ENCODE measurements at regions not wholly inside any gene's neighbourhood (a gene's known extent, or its start where the extent isn't known, plus 50 kb on each side); places are given as distances from the start of the nearest gene placed in this dataset.
"Not testable (repeated sequence)": the region's sequence is repeated elsewhere in the genome, so short reads cannot be mapped to it uniquely, and the experiment has no call there.

DNA sequence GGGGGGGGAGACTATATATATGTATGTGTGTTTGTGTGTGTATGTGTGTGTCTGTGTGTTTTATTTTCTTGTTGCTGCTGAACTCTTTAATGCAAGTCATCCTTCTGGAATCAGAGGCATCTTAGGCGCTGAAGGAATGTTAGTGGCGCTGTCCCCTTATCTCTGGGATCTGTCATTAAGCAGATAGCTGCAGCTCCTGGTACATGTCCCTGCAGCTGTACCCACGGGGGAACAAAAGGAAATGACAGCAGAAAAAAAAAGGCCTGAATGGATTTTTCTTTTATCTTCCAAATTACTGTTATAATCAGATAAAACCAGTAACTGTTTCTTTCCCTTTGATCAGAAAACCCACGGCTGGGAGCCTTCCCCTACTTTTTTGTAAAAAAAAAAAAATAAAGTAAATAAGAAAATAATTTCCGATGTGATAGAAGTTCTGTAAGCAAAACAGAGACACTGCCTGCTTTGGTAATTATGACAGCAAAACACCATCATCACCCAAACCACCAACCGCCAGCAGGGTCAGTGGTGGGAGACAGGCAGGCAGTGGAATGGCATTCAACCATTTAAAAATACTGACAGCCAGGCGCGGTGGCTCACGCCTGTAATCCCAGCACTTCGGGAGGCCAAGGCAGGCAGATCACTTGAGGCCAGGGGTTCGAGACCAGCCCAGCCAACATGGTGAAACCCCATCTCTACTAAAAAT is 411.3 kb upstream of the ZNF722 start:
- not testable (repeated sequence) for TF ChIP-seq EZH2 (IDR thresholded peaks at IDR 0.05; ENCODE audit: borderline replicate concordance, low read depth, low read length, severe bottlenecking); POLR2A (IDR thresholded peaks at IDR 0.05; ENCODE audit: low read depth, low read length); MYC (IDR thresholded peaks at IDR 0.05; ENCODE audit: low read depth, low read length); POLR2AphosphoS5 (IDR thresholded peaks at IDR 0.05; ENCODE audit: insufficient read depth, low read depth, low read length); JUN (IDR thresholded peaks at IDR 0.05; ENCODE audit: borderline replicate concordance, insufficient read depth, insufficient read length, low read depth); FOS (IDR thresholded peaks at IDR 0.05; ENCODE audit: borderline replicate concordance, insufficient read depth, low read length); GATA2 (IDR thresholded peaks at IDR 0.05; ENCODE audit: insufficient read depth, insufficient read length, low read depth, low read length)
- TF ChIP-seq, protein P1, sequence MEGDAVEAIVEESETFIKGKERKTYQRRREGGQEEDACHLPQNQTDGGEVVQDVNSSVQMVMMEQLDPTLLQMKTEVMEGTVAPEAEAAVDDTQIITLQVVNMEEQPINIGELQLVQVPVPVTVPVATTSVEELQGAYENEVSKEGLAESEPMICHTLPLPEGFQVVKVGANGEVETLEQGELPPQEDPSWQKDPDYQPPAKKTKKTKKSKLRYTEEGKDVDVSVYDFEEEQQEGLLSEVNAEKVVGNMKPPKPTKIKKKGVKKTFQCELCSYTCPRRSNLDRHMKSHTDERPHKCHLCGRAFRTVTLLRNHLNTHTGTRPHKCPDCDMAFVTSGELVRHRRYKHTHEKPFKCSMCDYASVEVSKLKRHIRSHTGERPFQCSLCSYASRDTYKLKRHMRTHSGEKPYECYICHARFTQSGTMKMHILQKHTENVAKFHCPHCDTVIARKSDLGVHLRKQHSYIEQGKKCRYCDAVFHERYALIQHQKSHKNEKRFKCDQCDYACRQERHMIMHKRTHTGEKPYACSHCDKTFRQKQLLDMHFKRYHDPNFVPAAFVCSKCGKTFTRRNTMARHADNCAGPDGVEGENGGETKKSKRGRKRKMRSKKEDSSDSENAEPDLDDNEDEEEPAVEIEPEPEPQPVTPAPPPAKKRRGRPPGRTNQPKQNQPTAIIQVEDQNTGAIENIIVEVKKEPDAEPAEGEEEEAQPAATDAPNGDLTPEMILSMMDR (IDR thresholded peaks at IDR 0.05; ENCODE audit: extremely low read depth in 1 of 2, insufficient read depth in 1 of 2, low read depth in 1 of 2, low read length in 2 of 2) = not testable (repeated sequence)
- TF ChIP-seq, protein P2, sequence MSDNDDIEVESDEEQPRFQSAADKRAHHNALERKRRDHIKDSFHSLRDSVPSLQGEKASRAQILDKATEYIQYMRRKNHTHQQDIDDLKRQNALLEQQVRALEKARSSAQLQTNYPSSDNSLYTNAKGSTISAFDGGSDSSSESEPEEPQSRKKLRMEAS (IDR thresholded peaks at IDR 0.05; ENCODE audit: insufficient read depth, insufficient read length) = not testable (repeated sequence)

Data from endothelial cell of umbilical vein (primary cell).